Immature natural killer cell (primary cell): ENCODE measurements at regions not wholly inside any gene's neighbourhood (a gene's known extent, or its start where the extent isn't known, plus 50 kb on each side); places are given as distances from the start of the nearest gene placed in this dataset.
"Not testable (repeated sequence)": the region's sequence is repeated elsewhere in the genome, so short reads cannot be mapped to it uniquely, and the experiment has no call there.

Experiments
- DNase-seq, 3 donors: peaks; one replicate each; pipeline ENCODE4 v3.0.0; 2022; ENCODE audit warnings: mixed read lengths in 1 of 3
- H3K27ac Mint-ChIP-seq, 6 donors: one replicate each; pipeline ENCODE4 v1.8.0; 2020; ENCODE audit warnings: mixed read lengths in 6 of 6, mild to moderate bottlenecking in 5 of 6, inconsistent platforms in 4 of 6, moderate library complexity in 3 of 6
- H3K27me3 Mint-ChIP-seq, 3 donors: one replicate each; pipeline ENCODE4 v1.8.0; 2020 to 2021; ENCODE audit warnings: low read depth in 3 of 3, mild to moderate bottlenecking in 3 of 3, mixed read lengths in 3 of 3, moderate library complexity in 3 of 3, inconsistent platforms in 1 of 3
- H3K36me3 Mint-ChIP-seq, 3 donors: one replicate each; pipeline ENCODE4 v1.8.0; 2020; ENCODE audit warnings: mixed read lengths in 3 of 3, inconsistent platforms in 2 of 3, mild to moderate bottlenecking in 2 of 3
- H3K4me1 Mint-ChIP-seq, 2 donors: one replicate each; pipeline ENCODE4 v1.8.0; 2020; ENCODE audit warnings: inconsistent platforms in 2 of 2, mild to moderate bottlenecking in 2 of 2, mixed read lengths in 2 of 2, moderate library complexity in 1 of 2
- H3K4me3 Mint-ChIP-seq, 5 donors: one replicate each; pipeline ENCODE4 v1.8.0; 2020; ENCODE audit warnings: mild to moderate bottlenecking in 5 of 5, mixed read lengths in 5 of 5, inconsistent platforms in 3 of 5, moderate library complexity in 3 of 5
- H3K9me3 Mint-ChIP-seq, 6 donors: one replicate each; pipeline ENCODE4 v1.8.0; 2020; ENCODE audit warnings: mild to moderate bottlenecking in 6 of 6, mixed read lengths in 6 of 6, inconsistent platforms in 4 of 6, moderate library complexity in 3 of 6

DNA sequence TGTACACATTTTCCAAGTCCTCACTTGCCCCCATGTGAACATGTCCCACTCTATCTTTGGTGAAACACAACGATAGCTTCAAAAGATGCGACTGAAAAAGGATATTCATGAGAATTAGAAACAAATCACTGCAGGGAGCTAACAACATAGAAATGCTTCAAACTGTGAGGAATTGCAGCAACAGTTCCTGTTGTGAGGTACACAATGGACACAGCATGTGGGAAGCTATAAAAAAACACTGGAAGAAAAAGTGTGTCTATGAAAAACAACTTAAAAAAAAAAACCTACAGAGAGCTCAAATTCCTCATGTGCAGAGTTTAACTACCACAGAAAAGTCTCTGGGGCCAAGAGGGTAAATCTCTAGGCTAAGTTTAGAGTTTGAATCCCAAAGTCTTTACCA, 51.6 kb upstream of the BLTP1 start:
- Mint-ChIP-seq H3K27ac (no peak overlapping the region), H3K4me1 (no peaks in the 10 kb centered on the region), H3K4me3 (no peak overlapping the region), H3K9me3 (no peaks in the 10 kb centered on the region), H3K27me3 (peaks cover 9 to 14% (median 9%) of the 10 kb centered on the region in 3 donors), H3K36me3 (no peaks in the 10 kb centered on the region)
- DNase-seq = no peak

DNA sequence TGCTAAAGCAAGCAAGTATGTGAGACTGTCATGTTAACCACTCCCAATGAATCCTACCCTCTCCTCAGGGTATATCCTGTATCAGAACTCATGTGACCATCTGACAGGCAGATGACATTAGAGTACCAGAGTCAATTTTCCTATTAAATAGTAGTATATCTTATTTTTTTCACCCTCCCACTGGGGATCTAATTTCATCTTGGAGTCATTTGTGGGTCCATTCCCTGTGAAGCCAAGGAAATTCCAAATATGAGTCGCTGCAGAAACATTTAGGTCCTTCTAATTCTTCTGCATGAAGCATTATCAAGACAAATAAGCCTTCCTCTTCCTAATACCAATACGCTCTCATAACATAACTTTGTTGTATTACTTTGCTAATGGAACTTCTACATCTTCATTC, 52.2 kb upstream of the BLTP1 start:
- Mint-ChIP-seq H3K4me3 (no peak overlapping the region), H3K27me3 (peaks cover 8 to 14% (median 9%) of the 10 kb centered on the region in 3 donors), H3K9me3 (no peaks in the 10 kb centered on the region), H3K36me3 (no peaks in the 10 kb centered on the region), H3K4me1 (no peaks in the 10 kb centered on the region), H3K27ac (no peak overlapping the region)
- no peak for DNase-seq

GRCh38 chr4:122091836-122092405, 60.2 kb upstream of the BLTP1 start:
- no peak for DNase-seq
- Mint-ChIP-seq H3K9me3 (peaks cover 0 to 2% (median 0%) of the 10 kb centered on the region in 6 donors), H3K36me3 (no peaks in the 10 kb centered on the region), H3K27ac (no peak overlapping the region), H3K27me3 (peaks cover 0 to 6% (median 3%) of the 10 kb centered on the region in 3 donors), H3K4me3 (no peak overlapping the region), H3K4me1 (no peaks in the 10 kb centered on the region)

DNA sequence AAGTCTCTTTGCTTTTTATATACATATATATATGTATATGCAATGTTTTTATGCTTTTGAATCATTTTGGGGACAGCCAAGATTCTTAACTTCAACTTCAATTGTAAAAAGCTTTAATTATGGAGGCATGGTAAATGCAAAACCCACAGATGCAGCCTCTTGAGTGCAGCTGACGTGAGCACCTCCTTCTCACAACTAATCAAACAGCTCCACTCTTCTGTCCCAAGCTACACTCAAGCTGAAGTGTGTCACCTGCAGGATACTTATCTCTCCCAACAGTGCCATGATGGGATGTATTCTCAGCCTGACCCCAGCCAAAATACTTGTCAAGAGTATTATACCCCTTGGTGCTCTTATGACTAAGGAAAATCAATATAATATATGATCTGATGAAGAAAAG, 60.7 kb upstream of the BLTP1 start:
- H3K27ac Mint-ChIP-seq = no peak overlapping the region
- H3K4me3 Mint-ChIP-seq = no peak overlapping the region
- peaks cover 0 to 2% (median 0%) of the 10 kb centered on the region in 6 donors for H3K9me3 Mint-ChIP-seq
- peaks cover 0 to 6% (median 2%) of the 10 kb centered on the region in 3 donors for H3K27me3 Mint-ChIP-seq
- no peaks in the 10 kb centered on the region for H3K4me1 Mint-ChIP-seq
- H3K36me3 Mint-ChIP-seq = no peaks in the 10 kb centered on the region
- no peak for DNase-seq

- Mint-ChIP-seq H3K27me3 (peaks cover 0 to 6% (median 2%) of the 10 kb centered on the region in 3 donors), H3K36me3 (no peaks in the 10 kb centered on the region), H3K4me3 (no peak overlapping the region), H3K27ac (no peak overlapping the region), H3K9me3 (peaks cover 0 to 2% (median 0%) of the 10 kb centered on the region in 6 donors), H3K4me1 (no peaks in the 10 kb centered on the region)
- no peak for DNase-seq
These were observed 61.1 kb upstream of the BLTP1 start for GRCh38 chr4:122090989-122091388.

GRCh38 chr4:122086338-122087065, 65.6 kb upstream of the BLTP1 start:
- Mint-ChIP-seq H3K9me3 (peaks cover 0 to 2% (median 0%) of the 10 kb centered on the region in 6 donors), H3K27me3 (peaks cover 0 to 8% (median 2%) of the 10 kb centered on the region in 3 donors)

GRCh38 chr4:122083989-122084388, 68.1 kb upstream of the BLTP1 start:
- Mint-ChIP-seq H3K27me3 (peaks cover 2 to 8% (median 2%) of the 10 kb centered on the region in 3 donors), H3K4me3 (no peak overlapping the region), H3K9me3 (peaks cover 0 to 2% (median 0%) of the 10 kb centered on the region in 6 donors), H3K4me1 (peaks cover 5 to 9% of the 10 kb centered on the region in 2 donors), H3K36me3 (no peaks in the 10 kb centered on the region), H3K27ac (no peak overlapping the region)
- no peak for DNase-seq

More at GRCh38 chr4:122086338-122087065, 65.6 kb upstream of the BLTP1 start:
- no peak for DNase-seq
- Mint-ChIP-seq H3K36me3 (no peaks in the 10 kb centered on the region), H3K27ac (no peak overlapping the region), H3K4me1 (no peaks in the 10 kb centered on the region), H3K4me3 (no peak overlapping the region)

DNA sequence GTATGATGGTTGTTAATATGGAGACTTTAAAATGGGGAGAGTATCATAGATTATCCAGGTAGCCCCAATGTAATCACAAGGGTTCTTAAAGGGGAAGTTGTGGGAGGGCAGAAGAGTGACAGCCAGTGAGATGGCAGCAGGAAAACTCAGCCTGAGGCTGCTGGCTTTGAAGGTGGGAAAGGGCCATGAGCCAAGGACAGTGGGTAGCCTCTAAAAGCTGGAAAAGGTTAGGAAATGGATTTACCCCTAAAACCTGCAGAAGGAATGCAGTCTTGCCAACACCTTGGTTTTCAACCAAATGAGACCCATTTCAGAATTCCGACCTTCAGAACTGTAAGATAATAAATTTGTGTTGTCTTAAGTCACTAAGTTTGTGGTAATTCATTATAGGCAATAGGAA, 68.8 kb upstream of the BLTP1 start:
- Mint-ChIP-seq H3K9me3 (no peaks in the 10 kb centered on the region), H3K27ac (no peak overlapping the region), H3K36me3 (no peaks in the 10 kb centered on the region), H3K27me3 (peaks cover 2 to 6% (median 3%) of the 10 kb centered on the region in 3 donors), H3K4me1 (peaks cover 5 to 9% of the 10 kb centered on the region in 2 donors), H3K4me3 (no peak overlapping the region)
- DNase-seq = no peak

GRCh38 chr4:122082661-122083060, 69.5 kb upstream of the BLTP1 start:
- Mint-ChIP-seq H3K4me3 (no peak overlapping the region), H3K27me3 (peaks cover 2 to 3% (median 2%) of the 10 kb centered on the region in 3 donors), H3K4me1 (peaks cover 5 to 9% of the 10 kb centered on the region in 2 donors)

GRCh38 chr4:122077653-122078052, 74.5 kb upstream of the BLTP1 start:
- not testable (repeated sequence) for H3K27ac Mint-ChIP-seq, H3K36me3 Mint-ChIP-seq, H3K4me3 Mint-ChIP-seq, DNase-seq, H3K4me1 Mint-ChIP-seq, H3K9me3 Mint-ChIP-seq, H3K27me3 Mint-ChIP-seq

More at GRCh38 chr4:122082661-122083060, 69.5 kb upstream of the BLTP1 start:
- Mint-ChIP-seq H3K36me3 (no peaks in the 10 kb centered on the region), H3K27ac (no peak overlapping the region), H3K9me3 (no peaks in the 10 kb centered on the region)
- DNase-seq = no peak

DNA sequence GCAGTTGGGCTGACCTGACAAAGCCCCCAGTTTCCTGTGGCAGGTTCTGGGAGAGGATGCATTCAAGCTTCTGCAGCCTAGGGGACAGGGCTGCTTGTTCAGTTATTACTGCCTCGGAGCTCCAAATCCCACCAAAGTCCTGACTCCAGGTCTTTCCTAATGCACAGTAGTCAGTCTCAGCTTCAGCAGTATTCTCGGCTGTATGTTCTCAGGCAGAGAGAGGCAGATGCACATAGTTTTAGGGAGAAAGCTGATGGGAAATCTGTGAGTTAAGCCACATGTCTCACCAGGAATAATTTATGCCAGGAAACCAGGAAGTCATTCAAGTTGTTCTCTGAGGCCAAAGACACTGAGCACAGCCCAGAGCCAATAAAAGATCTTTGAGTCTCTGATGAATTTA, 75.3 kb upstream of the BLTP1 start:
- not testable (repeated sequence) for H3K36me3 Mint-ChIP-seq, H3K4me1 Mint-ChIP-seq, H3K9me3 Mint-ChIP-seq, H3K4me3 Mint-ChIP-seq, H3K27me3 Mint-ChIP-seq, DNase-seq, H3K27ac Mint-ChIP-seq

DNA sequence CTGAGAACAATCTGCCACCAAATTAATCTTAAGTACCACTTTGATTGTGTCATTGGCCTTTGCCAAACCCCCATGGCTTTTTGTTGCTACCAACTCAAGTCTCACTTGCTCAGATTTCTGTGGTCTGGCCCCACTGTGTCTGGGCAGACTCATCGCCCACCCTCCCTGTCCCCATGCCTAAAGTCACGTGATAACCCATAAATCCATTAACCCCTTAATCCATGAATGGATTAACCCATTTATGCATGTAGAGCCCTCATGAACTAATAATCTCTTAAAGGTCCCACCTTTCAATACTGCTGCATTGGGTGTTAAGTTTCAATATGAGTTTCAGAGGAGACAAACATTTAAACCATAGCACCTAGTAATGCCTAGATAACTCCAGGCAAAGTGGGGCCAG, 78.5 kb upstream of the BLTP1 start:
- Mint-ChIP-seq H3K9me3 (peaks cover 0 to 2% (median 0%) of the 10 kb centered on the region in 6 donors), H3K27me3 (peaks cover 3 to 7% (median 7%) of the 10 kb centered on the region in 3 donors), H3K36me3 (no peaks in the 10 kb centered on the region), H3K4me3 (no peak overlapping the region), H3K4me1 (no peaks in the 10 kb centered on the region), H3K27ac (no peak overlapping the region)
- DNase-seq = no peak

GRCh38 chr4:122065915-122066314, 86.2 kb upstream of the BLTP1 start:
- no peaks in the 10 kb centered on the region for H3K4me1 Mint-ChIP-seq
- DNase-seq = no peak
- H3K4me3 Mint-ChIP-seq = no peak overlapping the region
- H3K36me3 Mint-ChIP-seq = no peaks in the 10 kb centered on the region
- no peak overlapping the region for H3K27ac Mint-ChIP-seq
- peaks cover 3 to 8% (median 3%) of the 10 kb centered on the region in 3 donors for H3K27me3 Mint-ChIP-seq
- H3K9me3 Mint-ChIP-seq = no peaks in the 10 kb centered on the region

- no peaks in the 10 kb centered on the region for H3K9me3 Mint-ChIP-seq
- H3K27me3 Mint-ChIP-seq = peaks cover 3 to 8% (median 3%) of the 10 kb centered on the region in 3 donors
- H3K36me3 Mint-ChIP-seq = no peaks in the 10 kb centered on the region
- H3K4me3 Mint-ChIP-seq = no peak overlapping the region
- no peaks in the 10 kb centered on the region for H3K4me1 Mint-ChIP-seq
- H3K27ac Mint-ChIP-seq = no peak overlapping the region
- no peak for DNase-seq
These were observed 87.0 kb upstream of the BLTP1 start for GRCh38 chr4:122065149-122065548.
